NT2/D1 (cell line): ENCODE measurements at regions not wholly inside any gene's neighbourhood (a gene's known extent, or its start where the extent isn't known, plus 50 kb on each side); places are given as distances from the start of the nearest gene placed in this dataset.

ENCODE experiments used
- SUZ12 ChIP-seq: IDR thresholded peaks from 2 replicates; pipeline ENCODE4 v1.6.1; 2011; ENCODE audit not compliant: insufficient read length, insufficient read depth; ENCODE audit errors: extremely low read depth
- YY1 ChIP-seq: IDR thresholded peaks from 2 replicates; pipeline ENCODE4 v1.6.1; 2011; ENCODE audit not compliant: insufficient read length, insufficient read depth
- ZNF274 ChIP-seq: IDR thresholded peaks from 2 replicates; pipeline ENCODE4 v1.6.1; 2011; ENCODE audit warnings: mild to moderate bottlenecking, low read depth, low read length

- TF ChIP-seq YY1 (no peak), SUZ12 (no peak), ZNF274 (no peak)
Measured at GRCh38 chr9:7433508-7434292, 365.9 kb downstream of the DMAC1 start.
